ENCODE measurements at regions not wholly inside any gene's neighbourhood (a gene's known extent, or its start where the extent isn't known, plus 50 kb on each side); places are given as distances from the start of the nearest gene placed in this dataset.

- Histone ChIP-seq H3K4me1 (ENCODE audit: control insufficient read depth, extremely low read depth, insufficient read depth, low read length) (peaks cover 16% of the 10 kb centered on the region), H3K27ac (ENCODE audit: insufficient read depth, low read depth, low read length) (no peak overlapping the region), H3K9ac (replicated peaks; ENCODE audit: extremely low read depth, insufficient read depth, low read length) (no peak overlapping the region), H3K4me3 (replicated peaks in 1 of 3; ENCODE audit: insufficient read depth in 1 of 3, low read depth in 1 of 3, low read length in 3 of 3) (no peak overlapping the region), H3K79me2 (ENCODE audit: control insufficient read depth, insufficient read depth, low read length) (no peaks in the 10 kb centered on the region), H3K36me3 (ENCODE audit: control insufficient read depth in 2 of 2, extremely low read depth in 1 of 2, insufficient read depth in 2 of 2, low read length in 2 of 2) (no peaks in the 10 kb centered on the region), H3K4me2 (ENCODE audit: insufficient read depth, low read length) (peak overlapping the region; percentile 14), H2AFZ (ENCODE audit: low read depth, low read length) (no peak overlapping the region), H3K9me3 (replicated peaks; ENCODE audit: control insufficient read depth, insufficient read depth, low read length) (no peaks in the 10 kb centered on the region), H3K9me1 (replicated peaks; ENCODE audit: control insufficient read depth, extremely low read depth, insufficient read depth, low read length) (no peaks in the 10 kb centered on the region), H3K27me3 (ENCODE audit: control insufficient read depth in 2 of 2, insufficient read depth in 2 of 2, low read length in 2 of 2) (peaks cover 0 to 11% of the 10 kb centered on the region in 2 experiments), H4K20me1 (replicated peaks; ENCODE audit: control insufficient read depth, extremely low read depth, insufficient read depth, low read length) (no peaks in the 10 kb centered on the region)
- intact Hi-C loops (cut with micrococcal nuclease), result loop anchor here (10.0 kb wide), 2 partner anchors 259 to 959 kb away; partner anchors contain the start of gene NFE2L3
- FAIRE-seq (no peak), DNase-seq (ENCODE audit: low read depth, low spot score) (no peak)
- TF ChIP-seq JUN (IDR thresholded peaks at IDR 0.05; ENCODE audit: borderline replicate concordance, insufficient read depth, insufficient read length, low read depth), result no peak
- TF ChIP-seq MYC (IDR thresholded peaks at IDR 0.05; ENCODE audit: low read depth, low read length), result no peak
- no peak for TF ChIP-seq GATA2 (IDR thresholded peaks at IDR 0.05; ENCODE audit: insufficient read depth, insufficient read length, low read depth, low read length)
- TF ChIP-seq FOS (IDR thresholded peaks at IDR 0.05; ENCODE audit: borderline replicate concordance, insufficient read depth, low read length), result no peak
- no peak for TF ChIP-seq EZH2 (IDR thresholded peaks at IDR 0.05; ENCODE audit: borderline replicate concordance, low read depth, low read length, severe bottlenecking)
- TF ChIP-seq, protein P1, sequence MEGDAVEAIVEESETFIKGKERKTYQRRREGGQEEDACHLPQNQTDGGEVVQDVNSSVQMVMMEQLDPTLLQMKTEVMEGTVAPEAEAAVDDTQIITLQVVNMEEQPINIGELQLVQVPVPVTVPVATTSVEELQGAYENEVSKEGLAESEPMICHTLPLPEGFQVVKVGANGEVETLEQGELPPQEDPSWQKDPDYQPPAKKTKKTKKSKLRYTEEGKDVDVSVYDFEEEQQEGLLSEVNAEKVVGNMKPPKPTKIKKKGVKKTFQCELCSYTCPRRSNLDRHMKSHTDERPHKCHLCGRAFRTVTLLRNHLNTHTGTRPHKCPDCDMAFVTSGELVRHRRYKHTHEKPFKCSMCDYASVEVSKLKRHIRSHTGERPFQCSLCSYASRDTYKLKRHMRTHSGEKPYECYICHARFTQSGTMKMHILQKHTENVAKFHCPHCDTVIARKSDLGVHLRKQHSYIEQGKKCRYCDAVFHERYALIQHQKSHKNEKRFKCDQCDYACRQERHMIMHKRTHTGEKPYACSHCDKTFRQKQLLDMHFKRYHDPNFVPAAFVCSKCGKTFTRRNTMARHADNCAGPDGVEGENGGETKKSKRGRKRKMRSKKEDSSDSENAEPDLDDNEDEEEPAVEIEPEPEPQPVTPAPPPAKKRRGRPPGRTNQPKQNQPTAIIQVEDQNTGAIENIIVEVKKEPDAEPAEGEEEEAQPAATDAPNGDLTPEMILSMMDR (IDR thresholded peaks at IDR 0.05; ENCODE audit: extremely low read depth in 1 of 2, insufficient read depth in 1 of 2, low read depth in 1 of 2, low read length in 2 of 2), result no peak
- no peak for TF ChIP-seq POLR2AphosphoS5 (IDR thresholded peaks at IDR 0.05; ENCODE audit: insufficient read depth, low read depth, low read length)
- no peak for TF ChIP-seq POLR2A (IDR thresholded peaks at IDR 0.05; ENCODE audit: low read depth, low read length)
- TF ChIP-seq MAX (IDR thresholded peaks at IDR 0.05; ENCODE audit: insufficient read depth, insufficient read length), result no peak
- CTCF ChIA-PET, result interaction anchor here (0.7 to 9.7 kb wide), 16 partner anchors 9 to 771 kb away, joined by 3 to 304 read pairs (median 4); no protein-coding TSS in a partner anchor
- POLR2A ChIA-PET, result interaction anchor here (1.3 kb wide), 1 partner anchor 469 kb away, joined by 3 read pairs; no protein-coding TSS in a partner anchor
- dilution Hi-C loops (cut with MboI; ENCODE audit: extremely low pct_ligation_motif_present, low sequenced_read_pairs), result no loop called here
- no TSS peak for BruUV-seq (replicated peaks)
These were observed 256.2 kb upstream of the NFE2L3 start for GRCh38 chr7:25895792-25896171.
